HG02678 (cell line): ENCODE measurements at regions not wholly inside any gene's neighbourhood (a gene's known extent, or its start where the extent isn't known, plus 50 kb on each side); places are given as distances from the start of the nearest gene placed in this dataset.
"Not testable (repeated sequence)": the region's sequence is repeated elsewhere in the genome, so short reads cannot be mapped to it uniquely, and the experiment has no call there.

Experiments used
- ATAC-seq: cut with Tn5 transposase; IDR thresholded peaks from one replicate; pipeline ENCODE4 v1.9.1; 2021; ENCODE audit warnings: mild to moderate bottlenecking, moderate library complexity; ENCODE audit not compliant: unreplicated experiment

DNA sequence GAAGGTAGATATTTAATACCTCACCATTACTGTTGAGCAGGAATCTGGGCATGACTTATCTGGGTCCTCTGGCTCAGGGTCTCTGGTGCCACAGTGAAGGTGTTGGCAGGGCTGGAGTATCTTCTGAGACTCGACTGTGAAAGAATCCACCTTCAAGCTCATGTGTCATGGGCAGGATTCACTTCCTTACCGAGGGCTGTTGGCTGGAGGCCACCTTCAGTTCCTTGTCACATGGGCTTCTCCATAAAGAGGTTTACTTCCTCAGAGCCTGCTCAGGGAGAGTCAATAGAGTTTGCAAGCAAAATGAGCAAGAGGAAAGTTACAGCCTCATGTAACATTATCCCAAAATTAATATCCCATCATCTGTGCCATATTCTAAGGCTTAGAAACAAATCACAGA, 459.5 kb downstream of the NR2F2 start:
- ATAC-seq = no peak

DNA sequence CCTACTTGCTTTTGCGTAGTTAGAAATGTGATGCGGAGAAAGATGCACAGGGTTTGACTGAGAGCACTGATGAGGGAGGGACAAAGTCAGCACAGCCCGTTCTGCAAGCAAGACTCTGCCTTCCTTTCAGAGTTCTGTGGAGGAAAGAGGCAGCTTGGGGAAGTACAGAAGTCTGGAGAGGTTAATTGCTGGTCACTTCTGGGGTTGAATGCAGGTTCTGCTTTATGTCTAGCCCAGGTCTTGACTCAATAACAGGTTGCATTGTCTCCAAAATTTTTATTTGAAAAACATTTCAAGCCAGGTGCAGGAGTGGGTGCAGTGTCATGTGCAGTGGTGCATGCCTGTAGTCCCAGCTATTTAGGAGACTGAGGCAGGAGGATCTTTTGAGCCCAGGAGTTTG, 461.7 kb downstream of the NR2F2 start:
- no peak for ATAC-seq

DNA sequence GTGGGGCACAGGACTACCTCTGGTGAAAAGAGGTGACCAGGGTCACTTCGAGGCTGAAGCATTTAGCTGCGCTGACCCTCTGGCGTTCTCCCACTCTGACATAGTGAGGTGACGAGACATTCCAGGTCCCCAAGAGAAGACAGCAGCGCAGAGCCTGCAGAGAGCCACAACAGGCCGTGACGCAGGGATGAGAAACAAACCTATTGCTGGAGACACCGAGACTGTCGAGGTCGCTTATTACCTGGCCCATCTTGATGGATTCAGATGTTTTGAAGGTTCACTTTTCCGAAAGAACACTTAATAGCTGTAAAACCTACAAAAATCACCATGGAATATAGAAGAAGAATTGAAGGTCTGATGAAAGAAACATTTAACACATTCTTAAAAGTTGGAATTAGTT, 466.3 kb downstream of the NR2F2 start:
- no peak for ATAC-seq

GRCh38 chr15:96801576-96802150, 471.2 kb downstream of the NR2F2 start:
- no peak for ATAC-seq

DNA sequence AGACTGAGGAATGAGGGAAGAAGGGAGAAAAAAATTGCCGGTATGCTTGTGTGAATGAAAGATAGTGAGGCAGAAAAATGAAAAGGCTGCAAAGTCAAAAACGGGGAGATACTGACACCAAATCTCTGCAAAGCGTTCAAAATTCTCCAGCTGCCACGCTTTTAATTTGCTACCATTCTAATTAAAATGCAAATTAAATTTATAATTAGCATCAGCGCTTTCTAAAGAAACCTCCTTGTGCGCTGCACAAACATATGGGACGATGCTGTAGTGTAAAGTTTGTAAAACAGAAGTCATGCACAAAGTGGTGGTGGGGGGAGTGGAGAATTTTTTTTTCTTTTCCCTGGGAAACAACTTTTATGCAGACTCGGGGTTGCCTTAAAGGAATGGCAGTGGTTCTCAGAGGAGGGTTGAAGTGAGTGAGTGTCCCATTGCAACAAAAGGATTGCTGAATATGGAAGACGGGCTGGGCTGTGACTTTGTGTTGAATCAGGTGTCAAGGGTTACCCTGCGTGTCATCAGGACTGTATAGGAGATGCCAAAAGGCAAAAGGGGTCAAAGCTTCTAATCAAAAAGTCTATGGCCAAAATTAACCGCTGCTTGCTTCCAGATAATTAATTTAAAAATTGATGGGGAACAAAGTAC, 472.2 kb downstream of the NR2F2 start:
- ATAC-seq = no peak

- ATAC-seq = no peak
Observed at GRCh38 chr15:96804754-96805153, 474.3 kb downstream of the NR2F2 start.

DNA sequence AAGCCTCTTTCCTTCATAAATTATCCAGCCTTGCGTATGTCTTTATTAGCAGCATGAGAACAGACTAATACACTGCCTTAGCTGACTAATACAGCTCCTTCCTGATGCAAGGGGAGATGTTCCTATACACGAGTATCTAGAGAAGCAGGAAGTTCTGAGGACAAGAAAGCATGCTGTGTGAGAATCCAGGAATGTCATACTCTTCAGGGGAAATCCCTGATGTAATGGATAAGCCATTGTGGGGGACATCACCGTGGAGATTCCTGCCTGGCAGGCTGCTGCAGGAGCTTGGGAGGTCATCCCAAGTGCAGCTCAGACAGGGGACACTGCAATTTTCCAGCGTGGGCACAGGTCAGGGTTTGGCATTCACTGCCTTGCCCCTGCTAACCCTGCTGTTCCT, 476.9 kb downstream of the NR2F2 start:
- ATAC-seq = no peak

- ATAC-seq = no peak
Observed at GRCh38 chr15:96817900-96818299, 487.4 kb downstream of the NR2F2 start.

- no peak for ATAC-seq
Observed at GRCh38 chr15:96818861-96819260, 488.4 kb downstream of the NR2F2 start.

- ATAC-seq = no peak
Observed at GRCh38 chr15:96827981-96828380, 497.5 kb downstream of the NR2F2 start.

GRCh38 chr15:96837241-96837970, 506.9 kb downstream of the NR2F2 start:
- ATAC-seq = no peak

DNA sequence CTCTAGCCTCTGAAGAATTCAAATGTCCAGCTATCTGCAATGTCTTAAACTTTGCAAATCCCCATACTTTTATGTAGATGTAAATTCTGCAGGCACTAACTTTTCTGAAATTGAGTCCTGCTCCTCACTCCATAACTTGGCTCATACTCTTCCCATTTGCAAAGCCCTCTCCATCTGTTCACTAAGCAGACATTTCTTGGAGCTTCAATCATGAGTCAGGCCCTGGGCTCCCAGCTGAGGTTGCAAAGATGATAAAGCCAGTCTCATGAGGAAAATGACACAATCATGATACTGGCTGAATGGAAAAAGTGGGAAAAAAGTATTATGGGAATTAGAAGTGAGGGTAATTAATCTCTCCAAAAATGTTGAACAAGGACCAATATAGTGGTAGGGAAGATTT, 507.6 kb downstream of the NR2F2 start:
- no peak for ATAC-seq

- ATAC-seq = no peak
Observed at GRCh38 chr15:96849271-96849900, 518.9 kb downstream of the NR2F2 start.

- no peak for ATAC-seq
Observed at GRCh38 chr15:96851613-96852012, 521.1 kb downstream of the NR2F2 start.

DNA sequence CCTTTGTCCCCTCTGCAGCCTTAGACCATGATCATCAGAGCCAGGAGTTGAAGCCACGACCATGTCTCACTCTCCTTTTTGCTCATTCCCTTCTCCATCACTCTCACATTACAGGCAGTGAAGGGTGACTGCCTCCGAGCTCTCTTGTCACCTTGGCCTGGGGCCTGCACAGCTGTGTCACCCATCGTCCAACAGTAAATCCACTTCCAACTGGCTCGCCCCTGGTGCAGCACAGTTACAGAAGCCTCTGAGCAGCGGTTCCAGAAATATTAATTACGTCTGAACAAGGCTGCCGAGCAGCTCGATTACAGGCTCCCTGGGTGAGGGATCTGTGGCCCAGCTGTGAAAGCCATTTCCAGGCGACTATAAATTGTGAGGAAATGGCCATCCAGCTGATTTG, 528.2 kb downstream of the NR2F2 start:
- ATAC-seq = no peak

DNA sequence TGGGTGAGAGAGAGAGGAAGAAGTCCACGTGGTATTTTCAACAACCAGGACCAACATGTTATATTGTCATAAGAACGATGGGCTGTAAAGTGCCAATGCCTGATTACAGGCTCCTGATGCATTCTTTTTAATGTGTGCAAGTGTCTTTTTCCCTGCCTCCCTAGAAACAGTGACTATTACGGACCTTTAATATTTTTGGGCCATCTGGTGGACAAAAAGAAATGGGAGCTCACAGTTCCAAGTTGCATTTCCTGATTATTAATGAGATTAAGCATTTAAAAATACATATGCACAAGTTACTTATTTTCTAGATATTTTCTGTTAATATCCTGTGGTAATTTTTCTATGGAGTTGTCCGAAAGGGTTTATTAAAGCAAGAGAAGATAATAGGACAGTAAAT, 530.2 kb downstream of the NR2F2 start:
- ATAC-seq = no peak

- ATAC-seq = no peak
Observed at GRCh38 chr15:96867992-96868391, 537.5 kb downstream of the NR2F2 start.

GRCh38 chr15:96869122-96869521, 538.6 kb downstream of the NR2F2 start:
- ATAC-seq = no peak

DNA sequence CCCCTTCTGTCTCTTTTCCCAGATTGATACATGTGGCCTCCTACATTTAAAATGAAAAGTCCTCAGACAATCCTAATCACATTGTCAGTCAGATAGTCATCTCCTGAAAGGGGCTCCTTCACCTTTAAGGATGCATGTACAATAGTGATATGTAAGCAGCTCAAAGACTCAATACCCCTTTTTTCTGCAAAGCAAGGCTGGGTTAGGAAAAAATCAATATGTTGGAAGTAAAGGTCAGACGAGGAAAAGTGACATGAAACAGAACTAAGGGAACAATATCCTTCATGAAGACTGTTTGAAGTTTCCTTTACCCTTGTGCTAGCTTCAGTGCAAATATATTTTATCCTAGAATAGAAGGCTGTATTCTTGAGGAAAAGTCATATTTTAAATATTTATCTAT, 539.3 kb downstream of the NR2F2 start:
- no peak for ATAC-seq

DNA sequence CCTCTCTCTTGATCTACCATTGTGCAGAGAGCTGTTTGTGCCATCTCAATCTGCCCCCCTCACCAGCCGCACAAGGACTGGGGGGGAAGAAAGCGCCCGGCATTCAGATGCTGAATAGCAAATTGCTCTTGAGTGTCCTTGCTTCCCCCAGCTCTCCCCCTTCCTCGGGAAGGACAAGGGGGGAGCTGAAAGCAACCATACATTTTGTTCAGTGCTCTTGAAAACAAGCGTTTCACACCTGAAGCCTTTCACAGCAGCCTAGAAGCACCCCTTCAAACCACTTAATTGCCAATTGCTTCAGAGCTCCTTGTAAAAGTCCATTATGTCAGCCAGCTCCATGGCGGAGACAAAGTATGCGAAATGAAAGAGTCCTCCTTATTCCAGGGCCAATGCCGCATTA, 540.1 kb downstream of the NR2F2 start:
- ATAC-seq = no peak

DNA sequence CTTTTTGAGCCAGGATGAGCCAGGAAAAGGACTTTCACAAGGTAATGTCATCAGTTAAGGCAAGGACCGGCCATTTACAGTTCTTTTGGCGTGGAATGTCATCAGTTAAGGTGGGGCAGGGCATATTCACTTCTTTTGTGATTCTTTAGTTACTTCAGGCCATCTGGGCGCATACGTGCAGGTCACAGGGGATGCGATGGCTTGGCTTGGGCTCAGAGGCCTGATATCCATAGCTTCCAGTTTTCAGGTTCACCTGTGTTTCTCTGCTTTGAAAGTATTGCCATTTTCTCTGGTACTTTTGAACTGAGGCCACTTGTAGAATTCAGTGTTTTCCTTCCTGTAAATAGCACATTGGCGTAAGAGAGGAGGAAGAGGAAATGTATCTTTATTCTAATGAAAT, 546.9 kb downstream of the NR2F2 start:
- not testable (repeated sequence) for ATAC-seq

DNA sequence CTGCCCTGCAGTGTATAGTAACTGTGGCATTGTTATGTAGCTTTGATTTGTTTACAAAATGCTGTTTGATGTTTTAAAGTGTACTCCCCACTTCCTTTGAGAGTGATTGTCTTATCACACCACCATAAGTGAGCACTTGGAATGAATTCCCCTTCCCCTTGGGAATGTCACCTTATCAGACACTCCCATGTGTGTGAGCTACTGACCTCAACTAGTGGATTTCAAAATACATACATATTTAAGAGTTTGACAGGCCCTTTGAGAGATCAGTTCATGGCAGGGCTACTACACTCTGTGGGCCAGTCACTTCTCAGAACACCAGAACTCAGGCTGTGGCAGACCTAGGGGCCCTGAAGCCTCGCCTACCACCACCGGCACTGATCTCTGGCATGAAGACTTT, 547.6 kb downstream of the NR2F2 start:
- no peak for ATAC-seq
